ENCODE measurements at regions not wholly inside any gene's neighbourhood (a gene's known extent, or its start where the extent isn't known, plus 50 kb on each side); places are given as distances from the start of the nearest gene placed in this dataset.

DNA sequence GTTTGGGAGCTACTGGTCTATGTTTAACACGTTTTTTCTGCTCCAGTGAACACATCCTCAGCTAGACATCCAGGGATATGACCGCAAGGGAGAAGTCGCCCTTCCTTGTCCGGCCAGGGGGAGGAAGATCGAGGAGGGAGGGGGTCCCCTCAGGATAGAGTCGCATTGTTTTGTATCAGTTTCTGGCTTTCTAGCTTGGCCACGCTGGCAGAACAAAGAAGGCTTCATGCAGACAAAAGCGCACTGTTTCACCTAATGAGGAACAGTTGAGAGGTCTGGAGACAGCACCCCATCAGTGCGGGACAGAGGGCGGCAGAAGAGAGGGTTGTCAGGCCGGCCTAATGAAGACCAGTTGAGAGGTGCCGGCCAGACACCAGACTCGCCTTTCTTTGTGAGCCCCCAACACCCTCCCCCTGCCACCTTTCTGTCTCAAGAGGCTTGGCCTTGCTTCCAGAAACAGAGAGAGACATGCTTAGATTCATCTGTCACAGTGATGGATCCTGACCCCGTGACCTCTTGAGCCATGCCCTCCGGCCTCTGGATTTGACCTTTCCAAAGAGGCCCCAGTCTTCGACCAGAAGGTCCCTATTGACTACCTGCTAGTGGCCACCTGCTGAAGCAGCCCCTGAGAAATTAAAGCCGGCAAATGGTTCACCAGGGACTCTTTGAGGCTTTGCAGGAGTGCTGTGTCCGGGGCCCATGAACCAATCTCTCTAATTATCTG, 254.7 kb upstream of the TBX3 start:
- Histone ChIP-seq H3K4me3 (ENCODE audit: low read depth, low read length) (no peak overlapping the region), H3K36me3 (ENCODE audit: control insufficient read depth, insufficient read depth, low read length) (no peaks in the 10 kb centered on the region), H3K27me3 (ENCODE audit: control insufficient read depth, insufficient read depth, low read length) (no peaks in the 10 kb centered on the region)
- TF ChIP-seq, protein P1, sequence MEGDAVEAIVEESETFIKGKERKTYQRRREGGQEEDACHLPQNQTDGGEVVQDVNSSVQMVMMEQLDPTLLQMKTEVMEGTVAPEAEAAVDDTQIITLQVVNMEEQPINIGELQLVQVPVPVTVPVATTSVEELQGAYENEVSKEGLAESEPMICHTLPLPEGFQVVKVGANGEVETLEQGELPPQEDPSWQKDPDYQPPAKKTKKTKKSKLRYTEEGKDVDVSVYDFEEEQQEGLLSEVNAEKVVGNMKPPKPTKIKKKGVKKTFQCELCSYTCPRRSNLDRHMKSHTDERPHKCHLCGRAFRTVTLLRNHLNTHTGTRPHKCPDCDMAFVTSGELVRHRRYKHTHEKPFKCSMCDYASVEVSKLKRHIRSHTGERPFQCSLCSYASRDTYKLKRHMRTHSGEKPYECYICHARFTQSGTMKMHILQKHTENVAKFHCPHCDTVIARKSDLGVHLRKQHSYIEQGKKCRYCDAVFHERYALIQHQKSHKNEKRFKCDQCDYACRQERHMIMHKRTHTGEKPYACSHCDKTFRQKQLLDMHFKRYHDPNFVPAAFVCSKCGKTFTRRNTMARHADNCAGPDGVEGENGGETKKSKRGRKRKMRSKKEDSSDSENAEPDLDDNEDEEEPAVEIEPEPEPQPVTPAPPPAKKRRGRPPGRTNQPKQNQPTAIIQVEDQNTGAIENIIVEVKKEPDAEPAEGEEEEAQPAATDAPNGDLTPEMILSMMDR (IDR thresholded peaks at IDR 0.05; ENCODE audit: insufficient read depth, low read length, poor library complexity, severe bottlenecking): no peak
- DNase-seq (ENCODE audit: low read depth): no peak

DNA sequence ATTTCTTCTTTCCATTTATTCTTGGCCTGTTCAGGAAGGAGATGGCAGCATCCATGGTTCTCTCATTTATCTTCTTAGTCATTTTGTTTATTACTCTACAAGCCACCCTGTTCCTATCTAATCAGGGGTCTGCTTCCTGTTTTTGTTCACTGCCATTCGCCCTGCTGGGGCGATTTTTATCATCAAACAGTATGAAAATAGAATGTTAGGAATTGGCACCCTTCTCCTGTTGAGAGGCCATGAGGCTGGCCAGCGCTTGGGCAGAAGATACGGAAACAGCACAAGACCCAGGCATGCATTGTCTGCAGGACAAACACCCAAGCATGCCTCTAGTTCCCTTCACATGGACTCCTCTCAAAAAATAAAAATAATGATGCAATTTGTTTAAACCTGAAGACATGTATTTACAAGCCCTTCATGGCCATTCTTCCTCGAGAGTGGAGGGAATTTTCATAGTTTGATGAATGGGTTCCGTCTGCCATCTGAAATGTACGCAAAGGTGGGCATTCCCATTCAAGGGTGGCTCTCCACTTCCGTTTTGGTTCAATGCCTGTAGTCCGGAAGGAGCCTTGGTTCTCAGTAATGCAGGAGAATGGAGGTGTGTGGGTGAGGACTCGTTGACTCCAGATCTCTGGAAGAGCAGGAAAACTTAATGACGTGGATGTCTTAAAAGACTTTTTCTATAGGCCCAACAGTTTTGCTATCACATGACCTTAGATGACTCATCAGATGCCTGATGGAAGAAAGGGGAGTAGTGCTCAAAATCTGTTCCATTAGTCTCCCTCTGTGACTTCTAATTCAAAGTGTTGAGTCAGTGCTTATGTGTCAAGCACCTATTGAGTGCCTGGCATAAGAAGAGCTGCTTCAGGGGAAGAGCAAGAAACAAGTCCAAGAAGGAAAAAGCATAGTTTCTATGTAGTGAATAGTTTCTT, 252.4 kb upstream of the TBX3 start:
- H3K27me3 ChIP-seq (ENCODE audit: control insufficient read depth, insufficient read depth, low read length): no peaks in the 10 kb centered on the region
- H3K4me3 ChIP-seq (ENCODE audit: low read depth, low read length): no peak overlapping the region
- no peaks in the 10 kb centered on the region for H3K36me3 ChIP-seq (ENCODE audit: control insufficient read depth, insufficient read depth, low read length)
- DNase-seq (ENCODE audit: low read depth): peak; percentile 38
- TF ChIP-seq, protein P1 (IDR thresholded peaks at IDR 0.05; ENCODE audit: insufficient read depth, low read length, poor library complexity, severe bottlenecking): no peak

DNA sequence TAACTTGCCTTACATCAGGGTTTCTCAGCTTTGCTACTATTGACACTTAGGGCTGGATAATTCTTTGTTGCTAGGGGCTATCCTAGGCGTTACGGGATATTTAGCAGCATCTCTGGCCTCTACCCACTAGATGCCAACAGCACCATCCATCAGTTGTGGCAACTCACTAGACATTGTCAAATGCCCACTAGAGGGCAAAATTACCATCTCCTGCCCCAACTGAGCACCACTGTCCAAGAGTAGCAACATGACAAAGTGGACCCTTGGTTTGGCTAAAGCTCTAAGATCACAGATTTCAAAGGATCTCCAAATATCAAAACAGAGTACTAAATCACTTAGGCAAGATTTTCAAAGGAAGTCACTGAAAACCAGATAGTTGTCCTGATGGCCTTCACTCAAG, 251.7 kb upstream of the TBX3 start:
- H3K36me3 ChIP-seq (ENCODE audit: control insufficient read depth, insufficient read depth, low read length): no peaks in the 10 kb centered on the region
- TF ChIP-seq, protein P1 (IDR thresholded peaks at IDR 0.05; ENCODE audit: insufficient read depth, low read length, poor library complexity, severe bottlenecking): no peak
- no peak for DNase-seq (ENCODE audit: low read depth)

DNA sequence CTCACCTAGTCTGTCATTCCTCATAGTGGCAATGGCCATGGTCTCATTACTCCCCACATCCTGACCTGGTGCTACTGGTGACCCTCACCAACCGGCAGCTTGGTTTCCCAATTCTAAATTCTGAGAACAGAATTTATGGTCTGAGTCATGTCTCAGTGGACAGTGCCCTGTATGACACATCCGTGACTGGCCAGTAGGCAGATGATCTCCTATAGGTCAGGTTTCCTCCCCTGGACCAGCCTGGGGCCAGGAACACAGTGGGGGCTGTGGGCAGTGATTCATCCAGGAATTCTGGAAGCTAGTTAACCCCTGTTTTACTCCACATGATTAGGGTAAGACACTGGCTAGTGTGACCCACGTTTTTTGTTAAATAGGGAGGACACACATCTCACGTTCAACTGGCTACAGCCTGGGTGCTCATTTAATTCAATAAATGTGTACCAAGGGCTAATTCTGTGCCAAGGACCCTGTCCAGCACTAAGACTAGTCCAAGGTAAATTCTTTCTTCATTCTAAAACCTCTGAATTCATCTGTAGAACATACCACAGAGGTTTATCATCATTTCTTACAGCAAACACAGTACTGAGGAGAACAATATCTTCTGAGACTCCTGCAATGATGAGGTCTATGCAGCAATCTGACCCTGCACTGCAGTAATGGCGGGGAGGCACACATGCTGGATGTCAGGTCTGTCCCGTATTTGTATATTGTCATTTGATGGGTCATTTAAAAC, 249.6 kb upstream of the TBX3 start:
- peak; percentile 87 for DNase-seq (ENCODE audit: low read depth)
- Histone ChIP-seq H3K36me3 (ENCODE audit: control insufficient read depth, insufficient read depth, low read length) (no peaks in the 10 kb centered on the region), H3K4me3 (ENCODE audit: low read depth, low read length) (no peak overlapping the region), H3K27me3 (ENCODE audit: control insufficient read depth, insufficient read depth, low read length) (no peaks in the 10 kb centered on the region)
- TF ChIP-seq, protein P1 (IDR thresholded peaks at IDR 0.05; ENCODE audit: insufficient read depth, low read length, poor library complexity, severe bottlenecking): no peak

More for the DNA sequence above, 251.7 kb upstream of the TBX3 start:
- H3K27me3 ChIP-seq (ENCODE audit: control insufficient read depth, insufficient read depth, low read length): no peaks in the 10 kb centered on the region
- no peak overlapping the region for H3K4me3 ChIP-seq (ENCODE audit: low read depth, low read length)

DNA sequence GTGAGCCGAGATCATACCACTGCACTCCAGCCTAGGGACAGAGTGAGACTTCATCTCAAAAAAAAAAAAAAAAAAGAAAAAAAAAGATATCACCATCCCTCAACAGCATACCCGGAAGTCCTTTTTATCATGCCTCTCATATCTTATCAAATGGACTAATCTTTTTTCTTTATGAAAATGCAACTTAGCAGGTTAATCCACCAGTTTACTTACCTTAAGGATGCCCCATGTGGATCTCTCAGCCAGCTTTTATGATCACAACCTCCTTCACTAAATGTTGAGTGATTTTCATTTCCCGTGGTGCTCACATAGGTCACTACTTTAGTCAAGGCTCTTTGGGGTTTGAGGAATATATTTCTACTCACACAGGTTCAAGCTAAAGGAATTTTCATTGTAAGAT, 248.8 kb upstream of the TBX3 start:
- H3K27me3 ChIP-seq (ENCODE audit: control insufficient read depth, insufficient read depth, low read length): no peaks in the 10 kb centered on the region
- no peaks in the 10 kb centered on the region for H3K36me3 ChIP-seq (ENCODE audit: control insufficient read depth, insufficient read depth, low read length)
- TF ChIP-seq, protein P1 (IDR thresholded peaks at IDR 0.05; ENCODE audit: insufficient read depth, low read length, poor library complexity, severe bottlenecking): no peak
- no peak for DNase-seq (ENCODE audit: low read depth)
- no peak overlapping the region for H3K4me3 ChIP-seq (ENCODE audit: low read depth, low read length)

Data from kidney epithelial cell (primary cell).